IPS-18a (cell line): ENCODE measurements at regions not wholly inside any gene's neighbourhood (a gene's known extent, or its start where the extent isn't known, plus 50 kb on each side); places are given as distances from the start of the nearest gene placed in this dataset.

ENCODE experiments used
- H3K27ac ChIP-seq: one replicate; pipeline ENCODE4 v1.5.1; 2013; ENCODE audit warnings: low read length
- H3K27me3 ChIP-seq: one replicate; pipeline ENCODE4 v1.6.1; 2013; ENCODE audit warnings: mild to moderate bottlenecking, low read length; ENCODE audit not compliant: control insufficient read depth, insufficient read depth
- H3K36me3 ChIP-seq: one replicate; pipeline ENCODE4 v1.6.1; 2013; ENCODE audit warnings: low read depth, low read length; ENCODE audit not compliant: control insufficient read depth
- H3K4me1 ChIP-seq: one replicate; pipeline ENCODE4 v1.6.1; 2013; ENCODE audit warnings: low read depth, low read length; ENCODE audit not compliant: control insufficient read depth
- H3K4me3 ChIP-seq: one replicate; pipeline ENCODE4 v1.5.1; 2013; ENCODE audit warnings: low read length
- H3K9ac ChIP-seq: one replicate; pipeline ENCODE4 v1.6.1; 2013; ENCODE audit warnings: mild to moderate bottlenecking, low read length, moderate library complexity
- H3K9me3 ChIP-seq: one replicate; pipeline ENCODE4 v1.6.1; 2013; ENCODE audit warnings: low read depth, low read length; ENCODE audit not compliant: control insufficient read depth

GRCh38 chr9:115951977-115952376 lies 201.6 kb upstream of the PAPPA start:
- no peaks in the 10 kb centered on the region for H3K9me3 ChIP-seq
- no peaks in the 10 kb centered on the region for H3K27me3 ChIP-seq
- H3K36me3 ChIP-seq: no peaks in the 10 kb centered on the region
- no peak overlapping the region for H3K4me3 ChIP-seq
- no peaks in the 10 kb centered on the region for H3K4me1 ChIP-seq
- H3K27ac ChIP-seq: no peak overlapping the region
- H3K9ac ChIP-seq: no peak overlapping the region

GRCh38 chr9:115952430-115953292 lies 200.9 kb upstream of the PAPPA start:
- Histone ChIP-seq H3K4me3 (no peak overlapping the region), H3K9me3 (no peaks in the 10 kb centered on the region), H3K27me3 (no peaks in the 10 kb centered on the region), H3K9ac (no peak overlapping the region), H3K27ac (no peak overlapping the region), H3K4me1 (no peaks in the 10 kb centered on the region), H3K36me3 (no peaks in the 10 kb centered on the region)

DNA sequence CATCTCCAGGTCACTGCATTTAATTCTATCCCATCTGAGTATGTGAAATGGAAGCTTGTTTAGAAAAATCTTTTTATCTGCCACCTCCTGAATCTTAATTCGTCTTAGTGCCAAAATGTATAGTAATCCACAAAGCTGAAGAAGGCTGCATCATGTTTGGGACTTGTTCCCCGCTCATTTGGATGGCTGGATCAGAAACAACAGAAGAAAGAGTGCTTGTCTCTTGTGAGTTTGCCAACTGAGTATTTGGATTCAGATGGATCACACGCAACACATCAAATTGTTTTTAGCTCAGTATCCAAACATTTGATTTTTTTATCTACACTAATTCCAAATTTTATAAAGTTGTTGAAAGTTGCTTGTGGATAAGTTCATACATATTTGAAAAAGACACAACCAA lies 197.2 kb upstream of the PAPPA start:
- no peak overlapping the region for H3K9ac ChIP-seq
- H3K9me3 ChIP-seq: no peaks in the 10 kb centered on the region
- H3K27ac ChIP-seq: no peak overlapping the region
- H3K27me3 ChIP-seq: no peaks in the 10 kb centered on the region
- H3K36me3 ChIP-seq: no peaks in the 10 kb centered on the region
- H3K4me1 ChIP-seq: no peaks in the 10 kb centered on the region
- H3K4me3 ChIP-seq: no peak overlapping the region

DNA sequence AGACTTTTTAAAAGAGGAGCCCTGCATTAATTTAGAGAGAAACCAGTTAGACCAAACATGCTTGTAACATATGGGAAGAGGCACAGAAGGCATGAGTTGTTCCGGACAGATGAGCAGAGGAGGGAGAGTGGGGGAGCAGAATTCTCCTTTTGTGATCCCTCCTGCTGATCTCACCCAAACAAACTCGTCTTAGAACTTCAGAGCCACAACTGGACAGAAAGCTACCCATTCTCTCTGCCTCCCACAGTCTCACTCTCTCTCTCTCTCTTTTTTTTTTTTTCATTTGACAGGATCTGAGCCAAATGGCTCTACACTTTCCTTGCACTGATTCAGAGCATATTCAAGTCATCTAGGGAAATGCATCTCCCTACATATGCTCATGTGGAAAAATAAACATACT lies 196.0 kb upstream of the PAPPA start:
- H3K9me3 ChIP-seq: no peaks in the 10 kb centered on the region
- H3K27ac ChIP-seq: no peak overlapping the region
- no peaks in the 10 kb centered on the region for H3K4me1 ChIP-seq
- no peak overlapping the region for H3K9ac ChIP-seq
- no peaks in the 10 kb centered on the region for H3K36me3 ChIP-seq
- no peaks in the 10 kb centered on the region for H3K27me3 ChIP-seq
- no peak overlapping the region for H3K4me3 ChIP-seq

GRCh38 chr9:115964710-115965347 lies 188.8 kb upstream of the PAPPA start:
- Histone ChIP-seq H3K9me3 (no peaks in the 10 kb centered on the region), H3K9ac (no peak overlapping the region), H3K27me3 (no peaks in the 10 kb centered on the region), H3K36me3 (no peaks in the 10 kb centered on the region), H3K4me3 (no peak overlapping the region), H3K4me1 (no peaks in the 10 kb centered on the region), H3K27ac (no peak overlapping the region)

GRCh38 chr9:115966660-115967059 lies 186.9 kb upstream of the PAPPA start:
- no peaks in the 10 kb centered on the region for H3K36me3 ChIP-seq

DNA sequence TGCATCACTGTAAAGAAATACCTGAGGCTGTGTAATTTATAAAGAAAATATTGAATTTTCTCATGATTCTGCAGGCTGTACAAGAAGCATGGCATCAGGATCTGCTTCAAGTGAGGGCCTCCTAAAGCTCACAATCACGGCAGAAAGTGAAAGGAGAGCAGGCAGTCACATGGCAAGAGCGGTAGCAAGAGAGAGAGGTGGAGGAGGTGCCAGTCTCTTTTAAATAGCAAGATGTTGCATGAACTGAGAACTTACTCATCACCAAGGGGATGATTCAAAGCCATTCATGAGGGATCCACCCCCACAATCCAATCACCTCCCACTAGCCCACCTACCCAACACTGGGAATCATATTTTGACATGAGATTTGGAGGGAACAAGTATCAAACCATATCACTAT lies 184.5 kb upstream of the PAPPA start:
- Histone ChIP-seq H3K9me3 (no peaks in the 10 kb centered on the region), H3K27ac (no peak overlapping the region), H3K4me1 (no peaks in the 10 kb centered on the region), H3K4me3 (no peak overlapping the region), H3K9ac (no peak overlapping the region), H3K27me3 (no peaks in the 10 kb centered on the region), H3K36me3 (no peaks in the 10 kb centered on the region)

More at GRCh38 chr9:115966660-115967059, 186.9 kb upstream of the PAPPA start:
- no peak overlapping the region for H3K4me3 ChIP-seq
- H3K4me1 ChIP-seq: no peaks in the 10 kb centered on the region
- H3K27ac ChIP-seq: no peak overlapping the region
- H3K9me3 ChIP-seq: no peaks in the 10 kb centered on the region
- H3K9ac ChIP-seq: no peak overlapping the region
- no peaks in the 10 kb centered on the region for H3K27me3 ChIP-seq

GRCh38 chr9:115972362-115972761 lies 181.2 kb upstream of the PAPPA start:
- Histone ChIP-seq H3K9ac (no peak overlapping the region), H3K36me3 (no peaks in the 10 kb centered on the region), H3K27me3 (no peaks in the 10 kb centered on the region), H3K4me3 (no peak overlapping the region), H3K4me1 (no peaks in the 10 kb centered on the region), H3K9me3 (no peaks in the 10 kb centered on the region), H3K27ac (no peak overlapping the region)

DNA sequence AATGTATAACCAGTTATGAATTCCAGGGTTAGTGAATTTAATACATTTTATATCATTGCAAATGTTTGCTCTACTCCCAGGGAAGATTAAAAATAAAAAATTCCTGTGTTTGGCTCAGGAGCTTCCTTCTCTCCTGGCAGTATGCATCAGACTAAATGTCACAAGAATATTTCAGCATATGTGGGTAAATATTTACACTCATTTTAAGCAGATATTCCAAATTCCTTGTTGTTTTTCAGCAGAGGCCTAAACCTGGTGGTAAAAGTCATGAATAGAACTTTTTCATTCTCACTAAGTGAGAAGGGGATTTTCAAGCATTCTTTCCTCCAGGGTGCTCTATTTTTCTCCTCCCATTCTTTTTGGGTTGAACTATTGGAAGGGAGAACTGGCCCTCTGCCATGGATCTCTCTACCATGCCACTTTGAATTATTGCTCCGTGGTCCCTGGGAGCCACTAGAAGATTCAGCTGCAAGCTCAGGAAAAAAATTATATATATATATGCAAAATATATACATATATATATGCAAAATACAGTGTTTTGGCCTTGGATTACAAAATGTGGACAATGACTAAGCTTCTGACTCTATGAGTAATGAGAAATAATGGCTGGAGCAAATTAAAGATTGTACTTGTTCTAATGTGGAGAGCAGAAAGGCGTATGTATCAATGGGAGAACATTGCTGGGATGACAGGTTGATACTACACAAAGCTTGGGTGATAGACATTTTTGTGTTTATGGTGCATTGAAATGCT lies 180.6 kb upstream of the PAPPA start:
- H3K9me3 ChIP-seq: no peaks in the 10 kb centered on the region
- H3K4me3 ChIP-seq: no peak overlapping the region
- no peak overlapping the region for H3K27ac ChIP-seq
- no peak overlapping the region for H3K9ac ChIP-seq
- no peaks in the 10 kb centered on the region for H3K27me3 ChIP-seq
- no peaks in the 10 kb centered on the region for H3K36me3 ChIP-seq
- no peaks in the 10 kb centered on the region for H3K4me1 ChIP-seq

- peaks cover 4% of the 10 kb centered on the region for H3K4me1 ChIP-seq
Measured at GRCh38 chr9:115976781-115977180, 176.8 kb upstream of the PAPPA start.

GRCh38 chr9:115978091-115978490 lies 175.5 kb upstream of the PAPPA start:
- no peaks in the 10 kb centered on the region for H3K9me3 ChIP-seq
- H3K4me3 ChIP-seq: no peak overlapping the region
- no peak overlapping the region for H3K27ac ChIP-seq
- no peak overlapping the region for H3K9ac ChIP-seq
- H3K27me3 ChIP-seq: no peaks in the 10 kb centered on the region
- peaks cover 4% of the 10 kb centered on the region for H3K4me1 ChIP-seq
- no peaks in the 10 kb centered on the region for H3K36me3 ChIP-seq

More at GRCh38 chr9:115976781-115977180, 176.8 kb upstream of the PAPPA start:
- no peaks in the 10 kb centered on the region for H3K9me3 ChIP-seq
- H3K9ac ChIP-seq: no peak overlapping the region
- no peaks in the 10 kb centered on the region for H3K27me3 ChIP-seq
- no peak overlapping the region for H3K27ac ChIP-seq
- H3K36me3 ChIP-seq: no peaks in the 10 kb centered on the region
- H3K4me3 ChIP-seq: no peak overlapping the region
